DMS79 treated with DMSO at 0.1 percent for 48 hours (cell line): ENCODE measurements at regions not wholly inside any gene's neighbourhood (a gene's known extent, or its start where the extent isn't known, plus 50 kb on each side); places are given as distances from the start of the nearest gene placed in this dataset.
"Not testable (repeated sequence)": the region's sequence is repeated elsewhere in the genome, so short reads cannot be mapped to it uniquely, and the experiment has no call there.

Experiments
- DNase-seq: peaks from one replicate; lab custom pipeline; 2025; lab: John Stamatoyannopoulos, UW

DNA sequence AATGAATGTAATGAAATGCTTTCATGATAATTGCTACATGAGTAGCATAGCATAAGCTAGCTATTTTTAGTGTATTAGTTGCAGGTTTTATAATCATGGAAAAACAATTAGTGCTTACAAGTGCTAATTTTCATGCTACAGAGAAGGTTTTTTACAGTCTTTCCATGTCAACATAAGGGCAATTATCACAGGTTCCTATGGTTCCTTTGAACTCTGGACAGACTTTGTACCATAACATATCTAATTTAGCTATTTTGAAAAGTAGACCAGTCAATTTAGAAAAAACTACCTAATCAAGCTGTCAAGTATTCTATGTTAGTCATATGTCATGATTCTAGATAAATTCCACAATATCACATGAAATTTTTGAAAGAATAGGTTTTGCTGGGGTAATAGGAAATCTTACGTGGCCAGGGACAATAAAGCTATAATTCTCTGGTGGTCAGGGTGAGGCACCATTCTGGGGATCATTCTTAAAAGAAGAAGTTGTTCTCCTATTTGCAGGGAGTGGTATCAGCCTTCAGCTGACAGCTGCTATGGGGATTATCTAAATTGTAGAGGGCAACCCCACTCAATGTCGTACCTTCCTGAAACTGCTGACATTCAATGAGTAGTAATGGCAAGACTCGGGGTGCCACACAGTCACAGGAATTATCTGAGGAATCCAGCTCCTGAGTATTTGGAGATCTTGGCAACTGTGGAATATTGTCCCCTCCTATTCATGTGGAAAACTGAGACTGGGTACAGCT, 724.0 kb upstream of the LINC00305 start:
- no peak for DNase-seq

- DNase-seq, result no peak
Measured at GRCh38 chr18:64854112-64854511, 705.2 kb upstream of the LINC00305 start.

GRCh38 chr18:64852281-64852680, 703.4 kb upstream of the LINC00305 start:
- DNase-seq, result no peak

DNA sequence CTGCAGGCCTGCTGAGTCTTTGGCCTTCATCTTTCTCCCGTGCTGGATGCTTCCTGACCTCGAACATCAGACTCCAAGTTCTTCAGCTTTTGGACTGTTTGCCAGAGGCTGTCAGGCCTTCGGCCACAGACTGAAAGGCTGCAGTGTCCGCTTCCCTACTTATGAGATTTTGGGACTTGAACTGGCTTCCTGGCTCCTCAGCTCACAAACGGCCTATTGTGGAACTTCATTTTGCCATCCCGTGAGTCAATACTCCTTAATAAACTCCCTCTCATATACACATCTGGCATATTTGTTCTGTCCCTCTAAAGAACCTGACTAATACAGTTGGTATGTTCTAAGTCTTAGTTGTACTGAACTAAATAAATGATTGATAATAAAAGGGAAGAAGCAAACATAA, 702.8 kb upstream of the LINC00305 start:
- DNase-seq, result no peak

DNA sequence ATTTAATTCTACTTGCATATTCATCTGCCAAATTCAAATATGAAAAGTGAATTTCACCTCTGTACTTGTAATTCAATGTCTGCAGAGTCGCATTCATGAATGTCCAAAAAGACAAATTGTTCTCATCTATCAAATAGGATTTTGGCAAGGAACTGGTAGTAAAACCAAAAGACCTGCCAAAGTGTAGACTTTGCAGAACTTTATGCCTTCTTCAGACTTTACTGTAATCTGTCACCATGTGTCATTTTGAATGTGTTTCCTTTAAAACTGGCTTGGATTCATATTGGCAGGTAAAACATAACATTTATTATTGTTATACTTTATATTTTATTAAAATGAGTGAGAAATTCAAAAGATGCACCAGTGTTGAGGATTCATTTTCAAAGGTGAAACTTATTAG, 701.9 kb upstream of the LINC00305 start:
- DNase-seq, result no peak

DNA sequence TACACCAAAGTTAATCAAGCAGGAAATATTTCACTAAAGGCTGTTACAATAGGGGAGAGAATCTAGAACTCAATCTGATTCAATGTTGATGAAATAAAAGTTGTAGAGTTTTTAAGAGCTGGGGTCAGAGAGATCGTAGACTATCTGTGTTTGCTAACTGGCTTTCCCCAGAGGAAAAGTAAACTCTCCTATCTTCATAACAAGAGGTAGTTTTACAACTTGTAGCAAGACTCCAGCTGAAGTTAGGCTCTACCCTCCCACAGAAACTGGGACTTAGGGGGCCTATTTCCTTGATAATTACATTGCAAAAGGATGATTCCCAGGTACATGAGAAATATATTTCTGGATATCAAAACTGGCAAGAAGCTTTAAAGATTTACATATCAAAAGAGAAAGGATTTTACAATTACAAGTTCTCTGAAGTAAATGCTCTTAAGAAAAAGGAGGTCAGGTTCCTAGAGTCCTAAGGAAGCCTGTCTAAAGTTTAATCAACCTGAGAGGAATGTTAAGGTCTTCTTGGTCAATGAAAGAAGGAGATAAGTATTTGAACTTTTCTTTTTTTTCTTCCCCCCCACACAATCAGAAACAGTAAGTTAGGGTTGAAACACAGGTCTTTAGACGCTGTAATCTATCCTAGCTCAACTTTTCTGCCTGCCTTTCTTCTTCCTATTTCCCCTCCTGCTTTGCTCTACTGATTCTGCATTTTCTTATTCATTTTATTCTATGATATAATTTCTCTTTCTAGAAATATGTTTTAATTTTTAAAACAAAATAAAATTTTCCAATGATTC, 692.2 kb upstream of the LINC00305 start:
- DNase-seq, result no peak

- no peak for DNase-seq
Measured at GRCh38 chr18:64810354-64810753, 661.5 kb upstream of the LINC00305 start.

GRCh38 chr18:64809801-64810200, 660.9 kb upstream of the LINC00305 start:
- no peak for DNase-seq

GRCh38 chr18:64807560-64807959, 658.7 kb upstream of the LINC00305 start:
- no peak for DNase-seq

DNA sequence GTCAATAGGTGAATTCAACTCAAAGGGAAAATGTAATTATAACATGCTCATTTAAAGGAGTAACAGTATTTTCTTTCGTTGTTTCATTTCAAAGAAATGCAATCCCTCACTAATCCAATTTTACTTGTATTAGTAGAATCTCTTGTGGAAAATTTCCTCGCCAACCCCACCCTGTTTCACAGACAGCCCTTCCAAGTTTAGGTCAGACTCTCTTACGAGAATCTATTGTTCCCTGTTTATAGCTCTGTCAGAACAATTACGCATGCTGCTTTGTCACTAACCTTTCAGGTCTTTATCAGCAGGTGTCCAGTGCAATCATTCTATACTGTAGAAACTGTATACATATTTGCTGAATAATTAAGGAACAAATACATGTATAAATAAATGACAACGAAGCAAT, 657.8 kb upstream of the LINC00305 start:
- no peak for DNase-seq

DNA sequence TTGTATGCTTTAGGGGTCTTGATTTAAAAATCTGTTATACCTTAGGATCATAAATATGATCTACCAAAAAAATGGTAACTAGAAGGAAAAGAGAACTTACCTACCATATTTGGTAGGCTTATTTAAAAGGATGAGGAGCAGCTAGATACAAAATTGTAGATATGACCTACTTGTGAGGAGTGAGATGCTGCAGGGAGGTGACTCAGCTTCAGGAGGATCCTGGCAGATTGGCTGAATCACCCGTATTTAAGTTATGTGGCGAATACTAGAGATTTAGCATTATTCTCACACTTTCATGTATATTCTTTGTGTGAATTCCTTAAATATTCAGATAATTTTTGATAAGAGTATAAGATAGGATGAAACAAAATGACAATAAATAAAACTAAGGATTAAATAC, 657.3 kb upstream of the LINC00305 start:
- DNase-seq, result no peak

- DNase-seq, result no peak
Measured at GRCh38 chr18:64803471-64803870, 654.6 kb upstream of the LINC00305 start.

DNA sequence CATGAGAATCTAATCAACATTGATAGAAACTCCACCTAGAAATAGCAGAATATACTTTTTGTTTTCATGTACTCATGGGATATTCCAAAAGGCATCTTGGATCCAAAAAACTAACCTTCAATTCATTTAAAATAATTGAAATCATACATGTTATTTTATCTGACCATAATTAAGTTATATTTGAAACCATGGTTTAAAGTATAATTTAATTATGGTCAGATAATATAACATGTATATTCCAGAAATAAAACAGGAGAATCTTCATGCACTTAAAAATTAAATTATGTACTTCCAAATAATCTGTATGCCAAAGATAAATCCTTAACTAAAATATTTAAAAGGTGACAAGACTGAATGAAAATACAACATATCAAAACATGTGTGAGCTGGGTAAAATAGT, 651.3 kb upstream of the LINC00305 start:
- no peak for DNase-seq

GRCh38 chr18:64799376-64799775, 650.5 kb upstream of the LINC00305 start:
- no peak for DNase-seq

DNA sequence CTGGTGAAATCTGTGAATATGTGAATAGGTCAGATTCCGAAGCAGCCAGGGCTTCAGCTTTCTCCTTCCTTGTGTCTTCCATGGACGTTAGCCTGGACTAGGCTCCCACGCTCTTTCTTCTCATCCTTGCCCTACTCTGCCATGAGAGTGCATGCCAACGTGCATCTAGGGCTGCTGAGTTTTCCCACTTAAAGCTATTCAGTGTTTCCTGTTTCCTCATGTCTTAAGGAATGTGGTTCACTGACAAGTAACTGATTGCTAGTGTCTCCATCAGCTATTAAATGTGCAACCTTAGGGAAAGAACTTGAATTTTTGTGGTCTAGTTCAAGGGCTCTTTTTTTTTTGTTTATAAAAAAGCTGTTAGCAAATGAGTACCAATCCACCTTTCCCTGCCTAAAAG, 642.3 kb upstream of the LINC00305 start:
- DNase-seq, result no peak

DNA sequence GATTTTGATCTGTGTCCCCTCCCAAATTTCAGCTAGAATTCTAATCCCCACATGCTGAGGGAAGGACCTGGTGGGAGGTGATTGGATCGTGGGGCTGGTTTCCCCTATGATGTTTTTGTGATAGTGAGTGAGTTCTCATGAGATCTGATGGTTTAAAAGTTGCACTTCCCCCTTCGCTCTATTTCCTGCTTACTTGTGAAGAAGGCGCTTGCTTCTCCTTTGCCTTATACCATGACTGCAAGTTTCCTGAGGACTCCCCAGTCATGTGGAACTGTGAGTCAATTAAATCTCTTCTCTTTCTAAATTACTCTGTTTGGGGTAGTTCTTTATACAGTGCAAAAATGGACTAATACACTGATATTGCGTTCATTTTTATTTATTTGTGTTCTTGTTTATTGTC, 636.8 kb upstream of the LINC00305 start:
- no peak for DNase-seq

DNA sequence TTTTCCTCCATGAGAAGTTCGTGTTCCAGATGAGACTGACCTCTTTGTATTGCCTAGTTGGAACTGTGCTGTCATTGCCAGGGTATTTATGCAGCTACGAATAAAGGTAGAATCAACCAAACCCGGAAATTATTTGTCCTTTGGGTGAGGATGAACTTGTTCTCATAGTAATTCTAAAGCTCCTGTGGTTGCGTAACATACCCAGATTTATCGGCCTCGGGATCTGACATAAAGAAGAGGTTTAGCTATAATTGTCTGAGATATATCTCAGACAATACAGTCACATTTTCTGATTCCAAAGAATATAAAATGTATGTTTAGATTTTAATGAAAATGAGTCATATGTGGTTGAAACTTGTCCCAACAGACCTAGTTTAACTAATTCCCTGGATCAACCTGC, 628.7 kb upstream of the LINC00305 start:
- no peak for DNase-seq

GRCh38 chr18:64765908-64766307, 617.0 kb upstream of the LINC00305 start:
- DNase-seq, result no peak

DNA sequence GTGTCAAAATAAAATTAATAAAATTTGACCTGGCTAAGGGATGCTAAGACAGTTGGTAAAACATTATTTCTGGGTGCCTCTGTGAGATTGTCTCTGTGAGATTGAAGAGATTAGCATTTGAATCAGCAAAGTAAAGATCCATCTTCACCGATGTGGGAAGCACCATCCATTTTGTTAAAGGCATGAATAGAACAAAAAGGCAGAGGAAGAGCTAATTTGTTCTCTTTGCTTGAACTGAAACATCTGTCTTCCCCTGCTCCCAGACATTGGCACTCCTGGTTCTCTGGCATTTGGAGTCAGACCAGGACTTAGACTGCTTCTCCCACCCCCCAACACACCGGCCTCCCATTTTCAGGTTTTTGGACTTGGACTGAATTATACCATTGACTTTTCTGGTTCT, 603.8 kb upstream of the LINC00305 start:
- no peak for DNase-seq

- no peak for DNase-seq
Measured at GRCh38 chr18:64749884-64750283, 601.0 kb upstream of the LINC00305 start.

- DNase-seq, result no peak
Measured at GRCh38 chr18:64747803-64748202, 598.9 kb upstream of the LINC00305 start.

GRCh38 chr18:64742898-64743297, 594.0 kb upstream of the LINC00305 start:
- no peak for DNase-seq

GRCh38 chr18:64734063-64734462, 585.2 kb upstream of the LINC00305 start:
- DNase-seq, result no peak

DNA sequence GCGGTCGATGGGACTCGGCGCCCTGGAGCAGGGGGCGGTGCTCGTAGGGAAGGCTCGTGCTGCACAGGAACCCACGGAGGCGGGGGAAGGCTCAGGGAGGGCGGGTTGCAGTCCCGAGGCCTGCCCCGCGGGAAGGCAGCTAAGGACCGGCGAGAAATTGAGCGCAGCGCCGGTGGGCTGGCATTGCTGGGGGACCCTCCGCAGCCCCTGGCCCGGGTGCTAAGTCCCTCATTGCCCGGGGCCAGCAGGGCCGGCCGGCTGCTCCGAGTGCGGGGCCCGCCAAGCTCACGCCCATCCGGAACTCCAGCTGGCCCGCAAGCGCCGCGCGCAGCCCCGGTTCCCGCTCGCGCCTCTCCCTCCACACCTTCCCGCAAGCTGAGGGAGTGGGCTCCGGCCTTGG, 576.8 kb upstream of the LINC00305 start:
- DNase-seq, result not testable (repeated sequence)
